ENCODE measurements at regions not wholly inside any gene's neighbourhood (a gene's known extent, or its start where the extent isn't known, plus 50 kb on each side); places are given as distances from the start of the nearest gene placed in this dataset.

DNA sequence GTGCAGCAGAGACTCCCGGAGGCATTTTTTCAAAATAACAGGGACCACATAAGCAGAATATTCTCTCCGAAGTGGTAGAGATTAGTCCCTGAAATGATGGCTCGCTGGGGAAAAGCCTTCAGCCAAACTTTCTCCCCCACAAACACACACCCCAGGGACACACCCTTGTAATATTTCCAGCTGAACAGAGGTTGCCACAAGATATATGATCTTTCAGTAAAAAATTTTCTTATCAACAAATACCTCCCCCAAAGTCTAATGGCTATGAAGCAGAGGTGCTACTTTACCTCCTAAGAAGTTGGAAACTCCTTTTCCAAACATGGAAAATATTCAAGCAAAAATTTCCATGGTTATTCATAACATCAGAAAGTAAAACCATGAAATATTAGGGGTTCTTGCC is 190.2 kb upstream of the PALMD start:
- ChIA-PET POLR2A (no interaction called here), CTCF (no interaction called here)
- no peak for DNase-seq
- Mint-ChIP-seq H3K4me3 (no peak overlapping the region), H3K27me3 (peaks cover 2 to 14% (median 7%) of the 10 kb centered on the region in 5 donors), H3K9me3 (no peaks in the 10 kb centered on the region), H3K36me3 (no peaks in the 10 kb centered on the region), H3K4me1 (no peaks in the 10 kb centered on the region), H3K27ac (no peak overlapping the region)
- Histone ChIP-seq H3K4me3 (ENCODE audit: low read length) (no peak overlapping the region), H3K27ac (ENCODE audit: low read depth, low read length) (no peak overlapping the region), H3K27me3 (ENCODE audit: control insufficient read depth in 2 of 2, insufficient read depth in 2 of 2, low read length in 2 of 2) (no peaks in the 10 kb centered on the region), H3K4me1 (ENCODE audit: control insufficient read depth in 2 of 2, insufficient read depth in 2 of 2, low read length in 2 of 2) (no peaks in the 10 kb centered on the region), H3K9me3 (ENCODE audit: control insufficient read depth in 2 of 3, low read length in 3 of 3) (no peaks in the 10 kb centered on the region), H3K36me3 (ENCODE audit: control insufficient read depth in 2 of 3, insufficient read depth in 3 of 3, low read length in 3 of 3) (no peaks in the 10 kb centered on the region)
- intact Hi-C loops (cut with micrococcal nuclease): no loop called here
- no peak for ATAC-seq

DNA sequence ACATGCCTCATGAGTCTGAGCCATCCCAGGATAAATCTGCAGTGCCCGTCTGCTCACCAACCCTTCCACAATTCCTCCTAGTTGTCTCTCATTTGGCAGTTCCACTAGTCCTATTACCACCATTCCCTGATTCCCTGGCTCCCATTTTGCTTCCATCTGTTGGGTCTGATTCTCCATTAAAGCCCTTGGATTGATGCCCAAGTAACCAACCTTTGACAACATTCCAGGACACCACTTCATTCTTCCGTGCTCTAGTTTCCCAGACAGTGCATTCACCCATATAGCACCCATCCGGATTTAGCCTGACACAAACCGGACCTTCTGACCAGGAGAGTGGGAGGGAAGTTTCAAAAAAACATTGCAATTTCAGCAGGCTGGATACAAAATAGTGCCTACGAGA is 189.4 kb upstream of the PALMD start:
- H3K4me3 ChIP-seq (ENCODE audit: low read length): no peak overlapping the region
- Mint-ChIP-seq H3K36me3 (no peaks in the 10 kb centered on the region), H3K9me3 (no peaks in the 10 kb centered on the region), H3K4me1 (no peaks in the 10 kb centered on the region), H3K27ac (no peak overlapping the region), H3K4me3 (no peak overlapping the region), H3K27me3 (peaks cover 2 to 18% (median 11%) of the 10 kb centered on the region in 5 donors)
- ChIA-PET CTCF (no interaction called here), POLR2A (no interaction called here)
- H3K9me3 ChIP-seq (ENCODE audit: control insufficient read depth in 2 of 3, low read length in 3 of 3): no peaks in the 10 kb centered on the region
- ATAC-seq (no peak), DNase-seq (no peak)
- intact Hi-C loops (cut with micrococcal nuclease): no loop called here
- H3K27ac ChIP-seq (ENCODE audit: low read depth, low read length): no peak overlapping the region
- H3K27me3 ChIP-seq (ENCODE audit: control insufficient read depth in 2 of 2, insufficient read depth in 2 of 2, low read length in 2 of 2): no peaks in the 10 kb centered on the region
- H3K4me1 ChIP-seq (ENCODE audit: control insufficient read depth in 2 of 2, insufficient read depth in 2 of 2, low read length in 2 of 2): no peaks in the 10 kb centered on the region
- no peaks in the 10 kb centered on the region for H3K36me3 ChIP-seq (ENCODE audit: control insufficient read depth in 2 of 3, insufficient read depth in 3 of 3, low read length in 3 of 3)

DNA sequence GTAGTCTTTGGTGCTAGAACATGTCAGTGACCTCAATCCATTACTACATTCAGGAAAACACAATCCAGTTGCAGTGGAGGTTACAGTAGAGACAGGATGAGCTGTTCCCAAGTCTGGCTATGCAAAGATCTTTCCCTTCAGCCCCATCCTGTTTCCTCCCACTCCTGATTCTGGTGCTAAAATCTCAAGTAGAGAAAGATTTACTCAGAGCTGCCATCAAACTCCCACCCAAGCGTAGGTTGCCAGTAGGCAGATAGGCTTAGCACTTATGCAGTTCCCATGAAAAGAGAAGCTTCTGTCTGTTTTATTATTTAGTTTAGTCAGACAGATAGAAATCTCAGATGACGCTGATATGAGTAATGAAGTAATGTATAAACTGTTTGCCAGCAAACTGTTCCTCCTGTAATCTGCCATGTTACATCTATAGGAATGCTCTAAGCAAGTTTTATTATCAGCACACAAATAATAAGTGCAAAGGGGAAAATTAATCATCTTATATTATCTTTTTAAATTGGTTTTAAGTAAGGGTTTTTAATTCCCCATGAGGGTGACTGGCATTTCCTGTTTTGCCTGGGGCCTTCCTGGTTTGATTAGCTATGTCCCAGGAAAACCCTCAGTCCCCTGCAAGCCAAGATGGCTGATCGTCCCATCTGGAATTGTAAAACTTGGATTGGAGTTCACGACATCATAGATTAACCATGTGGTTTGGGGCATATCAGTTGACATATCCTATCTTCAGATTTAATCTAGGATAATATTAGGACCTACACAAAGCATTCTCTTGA is 188.3 kb upstream of the PALMD start:
- H3K9me3 ChIP-seq (ENCODE audit: control insufficient read depth in 2 of 3, low read length in 3 of 3): no peaks in the 10 kb centered on the region
- ATAC-seq: no peak
- H3K4me3 Mint-ChIP-seq: no peak overlapping the region
- POLR2A ChIA-PET: no interaction called here
- DNase-seq: no peak
- no peaks in the 10 kb centered on the region for H3K4me1 Mint-ChIP-seq
- intact Hi-C loops (cut with micrococcal nuclease): no loop called here
- H3K27me3 Mint-ChIP-seq: peaks cover 2 to 18% (median 11%) of the 10 kb centered on the region in 5 donors
- CTCF ChIA-PET: no interaction called here
- no peak overlapping the region for H3K4me3 ChIP-seq (ENCODE audit: low read length)
- H3K36me3 ChIP-seq (ENCODE audit: control insufficient read depth in 2 of 3, insufficient read depth in 3 of 3, low read length in 3 of 3): no peaks in the 10 kb centered on the region
- no peaks in the 10 kb centered on the region for H3K27me3 ChIP-seq (ENCODE audit: control insufficient read depth in 2 of 2, insufficient read depth in 2 of 2, low read length in 2 of 2)
- H3K9me3 Mint-ChIP-seq: no peaks in the 10 kb centered on the region
- H3K4me1 ChIP-seq (ENCODE audit: control insufficient read depth in 2 of 2, insufficient read depth in 2 of 2, low read length in 2 of 2): no peaks in the 10 kb centered on the region
- H3K27ac ChIP-seq (ENCODE audit: low read depth, low read length): no peak overlapping the region
- H3K27ac Mint-ChIP-seq: no peak overlapping the region
- no peaks in the 10 kb centered on the region for H3K36me3 Mint-ChIP-seq

DNA sequence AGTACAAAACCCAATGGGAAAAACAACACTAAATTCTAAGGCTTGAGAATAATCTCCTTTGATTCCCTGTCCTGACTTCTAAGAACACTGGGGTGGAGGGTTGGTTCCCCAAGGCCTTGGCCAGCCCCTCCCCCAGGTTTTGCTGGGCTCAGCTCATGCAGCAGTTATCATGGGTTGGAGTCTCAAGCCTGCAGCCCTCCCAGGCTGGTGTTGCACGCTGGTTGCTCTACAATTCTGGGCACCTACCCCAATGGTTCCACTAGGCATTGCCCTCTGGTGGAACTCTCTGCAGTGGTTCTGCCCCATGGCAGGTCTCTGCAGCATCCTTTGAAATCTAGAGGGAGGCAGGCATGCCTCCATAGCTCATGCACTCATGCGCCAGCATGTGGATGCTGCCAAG is 184.4 kb upstream of the PALMD start:
- peaks cover 2 to 21% (median 20%) of the 10 kb centered on the region in 5 donors for H3K27me3 Mint-ChIP-seq
- H3K36me3 ChIP-seq (ENCODE audit: control insufficient read depth in 2 of 3, insufficient read depth in 3 of 3, low read length in 3 of 3): no peaks in the 10 kb centered on the region
- no peak overlapping the region for H3K4me3 ChIP-seq (ENCODE audit: low read length)
- H3K27ac ChIP-seq (ENCODE audit: low read depth, low read length): no peak overlapping the region
- no peak overlapping the region for H3K4me3 Mint-ChIP-seq
- ATAC-seq (no peak), DNase-seq (no peak)
- POLR2A ChIA-PET: no interaction called here
- no peaks in the 10 kb centered on the region for H3K9me3 ChIP-seq (ENCODE audit: control insufficient read depth in 2 of 3, low read length in 3 of 3)
- CTCF ChIA-PET: no interaction called here
- H3K9me3 Mint-ChIP-seq: no peaks in the 10 kb centered on the region
- intact Hi-C loops (cut with micrococcal nuclease): no loop called here
- no peaks in the 10 kb centered on the region for H3K4me1 Mint-ChIP-seq
- H3K27me3 ChIP-seq (ENCODE audit: control insufficient read depth in 2 of 2, insufficient read depth in 2 of 2, low read length in 2 of 2): no peaks in the 10 kb centered on the region
- H3K36me3 Mint-ChIP-seq: no peaks in the 10 kb centered on the region
- no peaks in the 10 kb centered on the region for H3K4me1 ChIP-seq (ENCODE audit: control insufficient read depth in 2 of 2, insufficient read depth in 2 of 2, low read length in 2 of 2)
- no peak overlapping the region for H3K27ac Mint-ChIP-seq

DNA sequence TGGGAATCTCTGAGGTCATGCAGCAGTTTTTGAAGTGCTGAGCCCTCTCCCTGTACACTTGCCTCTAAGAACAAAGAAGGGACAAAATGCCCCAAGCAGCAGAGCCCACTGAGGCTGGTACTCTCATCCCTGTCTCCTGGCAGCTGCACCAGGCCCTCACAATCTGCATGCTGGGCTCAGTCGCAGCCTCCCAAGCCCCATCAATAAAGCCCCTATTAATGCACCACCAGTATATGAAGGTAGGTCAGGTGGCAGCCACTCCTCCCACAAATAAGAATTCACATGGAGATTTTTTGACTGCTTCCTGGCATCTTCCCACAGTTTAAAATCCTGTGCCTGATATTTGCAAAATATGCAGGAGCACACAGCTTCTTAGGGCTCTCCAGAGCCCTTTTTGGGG is 181.2 kb upstream of the PALMD start:
- Histone ChIP-seq H3K27me3 (ENCODE audit: control insufficient read depth in 2 of 2, insufficient read depth in 2 of 2, low read length in 2 of 2) (no peaks in the 10 kb centered on the region), H3K4me3 (ENCODE audit: low read length) (no peak overlapping the region), H3K27ac (ENCODE audit: low read depth, low read length) (no peak overlapping the region), H3K36me3 (ENCODE audit: control insufficient read depth in 2 of 3, insufficient read depth in 3 of 3, low read length in 3 of 3) (no peaks in the 10 kb centered on the region), H3K4me1 (ENCODE audit: control insufficient read depth in 2 of 2, insufficient read depth in 2 of 2, low read length in 2 of 2) (no peaks in the 10 kb centered on the region), H3K9me3 (ENCODE audit: control insufficient read depth in 2 of 3, low read length in 3 of 3) (no peaks in the 10 kb centered on the region)
- Mint-ChIP-seq H3K36me3 (no peaks in the 10 kb centered on the region), H3K4me3 (no peak overlapping the region), H3K27ac (no peak overlapping the region), H3K4me1 (no peaks in the 10 kb centered on the region), H3K9me3 (no peaks in the 10 kb centered on the region), H3K27me3 (peaks cover 2 to 18% (median 14%) of the 10 kb centered on the region in 5 donors)
- DNase-seq (no peak), ATAC-seq (no peak)
- ChIA-PET CTCF (no interaction called here), POLR2A (no interaction called here)
- intact Hi-C loops (cut with micrococcal nuclease): no loop called here

DNA sequence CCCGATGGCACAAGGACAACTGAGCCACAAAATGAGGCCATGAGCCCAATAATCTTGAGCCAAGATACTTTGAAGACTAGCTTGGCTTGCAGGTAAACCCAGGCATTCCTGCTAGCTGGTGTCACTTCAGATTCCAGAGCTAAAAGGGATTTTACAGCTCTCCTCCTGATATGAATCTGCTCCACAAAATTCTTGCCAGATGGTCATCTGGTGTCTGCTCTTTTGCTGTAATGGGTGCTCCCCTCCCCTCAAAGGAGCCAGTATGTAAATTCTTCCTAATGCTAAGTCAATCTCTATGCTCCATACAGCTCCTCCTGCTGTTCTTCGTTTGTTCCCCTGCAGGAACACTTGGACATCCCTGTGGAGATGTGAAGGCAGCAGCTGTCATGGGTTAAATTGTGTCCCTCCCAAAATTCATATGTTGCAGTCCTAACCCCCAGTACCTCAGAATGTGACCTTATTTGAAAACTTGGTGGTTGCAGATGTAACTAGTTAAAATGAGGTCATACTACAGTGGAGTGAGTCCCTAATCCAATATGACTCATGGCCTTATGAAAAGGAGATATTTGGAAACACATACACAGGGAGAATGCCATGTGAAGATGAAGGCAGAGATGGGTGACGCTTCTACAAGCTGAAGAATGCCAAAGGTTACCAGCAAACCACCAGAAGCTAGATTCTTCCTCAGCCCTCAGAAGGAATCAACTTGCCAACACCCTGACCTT is 180.6 kb upstream of the PALMD start:
- ChIA-PET POLR2A (no interaction called here), CTCF (no interaction called here)
- Mint-ChIP-seq H3K36me3 (no peaks in the 10 kb centered on the region), H3K9me3 (no peaks in the 10 kb centered on the region), H3K27ac (no peak overlapping the region), H3K4me1 (no peaks in the 10 kb centered on the region), H3K4me3 (no peak overlapping the region), H3K27me3 (peaks cover 0 to 20% (median 14%) of the 10 kb centered on the region in 5 donors)
- Histone ChIP-seq H3K4me3 (ENCODE audit: low read length) (no peak overlapping the region), H3K9me3 (ENCODE audit: control insufficient read depth in 2 of 3, low read length in 3 of 3) (no peaks in the 10 kb centered on the region), H3K27ac (ENCODE audit: low read depth, low read length) (no peak overlapping the region), H3K4me1 (ENCODE audit: control insufficient read depth in 2 of 2, insufficient read depth in 2 of 2, low read length in 2 of 2) (no peaks in the 10 kb centered on the region), H3K27me3 (ENCODE audit: control insufficient read depth in 2 of 2, insufficient read depth in 2 of 2, low read length in 2 of 2) (no peaks in the 10 kb centered on the region), H3K36me3 (ENCODE audit: control insufficient read depth in 2 of 3, insufficient read depth in 3 of 3, low read length in 3 of 3) (no peaks in the 10 kb centered on the region)
- no peak for ATAC-seq
- no peak for DNase-seq
- intact Hi-C loops (cut with micrococcal nuclease): no loop called here

DNA sequence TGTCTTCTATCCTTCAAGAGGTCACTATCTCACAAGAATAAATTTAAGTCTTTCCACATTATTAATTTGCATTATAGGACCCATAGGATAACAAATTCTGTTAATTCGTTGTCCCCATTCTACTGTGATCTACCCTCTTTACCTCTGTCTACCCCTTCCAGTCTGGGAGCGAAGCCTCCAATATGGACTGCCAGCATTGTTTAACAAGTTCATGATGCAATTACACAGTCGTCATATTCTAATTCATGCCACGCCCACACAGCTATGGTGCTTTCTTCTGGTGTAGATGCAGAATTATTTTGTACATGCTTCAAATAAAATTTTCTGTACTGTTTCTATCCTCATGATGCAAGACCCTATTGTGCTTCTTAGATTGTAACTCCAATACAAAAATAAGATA is 178.3 kb upstream of the PALMD start:
- ATAC-seq (no peak), DNase-seq (no peak)
- no peaks in the 10 kb centered on the region for H3K36me3 ChIP-seq (ENCODE audit: control insufficient read depth in 2 of 3, insufficient read depth in 3 of 3, low read length in 3 of 3)
- Mint-ChIP-seq H3K36me3 (no peaks in the 10 kb centered on the region), H3K4me3 (no peak overlapping the region), H3K27ac (no peak overlapping the region), H3K9me3 (no peaks in the 10 kb centered on the region), H3K4me1 (no peaks in the 10 kb centered on the region), H3K27me3 (peaks cover 0 to 15% (median 6%) of the 10 kb centered on the region in 5 donors)
- H3K4me3 ChIP-seq (ENCODE audit: low read length): no peak overlapping the region
- no peaks in the 10 kb centered on the region for H3K4me1 ChIP-seq (ENCODE audit: control insufficient read depth in 2 of 2, insufficient read depth in 2 of 2, low read length in 2 of 2)
- no peaks in the 10 kb centered on the region for H3K27me3 ChIP-seq (ENCODE audit: control insufficient read depth in 2 of 2, insufficient read depth in 2 of 2, low read length in 2 of 2)
- H3K9me3 ChIP-seq (ENCODE audit: control insufficient read depth in 2 of 3, low read length in 3 of 3): no peaks in the 10 kb centered on the region
- H3K27ac ChIP-seq (ENCODE audit: low read depth, low read length): no peak overlapping the region
- intact Hi-C loops (cut with micrococcal nuclease): no loop called here
- CTCF ChIA-PET: no interaction called here
- POLR2A ChIA-PET: interaction anchor here (0.6 kb wide), 1 partner anchor 672 kb away, joined by 4 read pairs; no protein-coding TSS in a partner anchor
